BLaER1 treated with 17β-estradiol and CSF1 and Interleukin-3, amounts not matched to agents 10 nM and 100 nM (cell line): ENCODE measurements at regions not wholly inside any gene's neighbourhood (a gene's known extent, or its start where the extent isn't known, plus 50 kb on each side); places are given as distances from the start of the nearest gene placed in this dataset.
A peak's percentile ranks its signal among the peaks of the same experiment; 100 is the strongest.

Experiments used
- H3K27ac ChIP-seq, 11 experiments: shearing (Covaris generic); formaldehyde crosslinking; 2 replicates each; pipeline ENCODE4 v1.8.1; 2022
- H3K27me3 ChIP-seq, 11 experiments: shearing (Covaris generic); formaldehyde crosslinking; 2 replicates each; pipeline ENCODE4 v1.8.1; 2022
- H3K36me3 ChIP-seq, 11 experiments: shearing (Covaris generic); formaldehyde crosslinking; 2 replicates each; pipeline ENCODE4 v1.8.1; 2022
- H3K4me1 ChIP-seq, 10 experiments: shearing (Covaris generic); formaldehyde crosslinking; 2 replicates each; pipeline ENCODE4 v1.8.1; 2022
- H3K4me2 ChIP-seq, 11 experiments: shearing (Covaris generic); formaldehyde crosslinking; 2 replicates each; pipeline ENCODE4 v1.8.1; 2022
- H3K4me3 ChIP-seq, 10 experiments: shearing (Covaris generic); formaldehyde crosslinking; 2 replicates each; pipeline ENCODE4 v1.8.1; 2022
- H3K9ac ChIP-seq, 11 experiments: shearing (Covaris generic); formaldehyde crosslinking; 2 replicates each; pipeline ENCODE4 v1.8.1; 2022
- H3K9me3 ChIP-seq, 11 experiments: shearing (Covaris generic); formaldehyde crosslinking; replicated peaks in 1 of 11; 2 replicates each; pipeline ENCODE4 v1.8.1; 2022
- H4K20me1 ChIP-seq, 11 experiments: shearing (Covaris generic); formaldehyde crosslinking; 2 replicates each; pipeline ENCODE4 v1.8.1; 2022
- Cebpa-rat ChIP-seq, 11 experiments: shearing (Covaris generic); IDR thresholded peaks; 2 replicates each; pipeline ENCODE4 v1.8.1; 2022

- no peaks in the 10 kb centered on the region for H3K27me3 ChIP-seq
- no peak overlapping the region for H3K4me3 ChIP-seq
- H3K36me3 ChIP-seq = no peaks in the 10 kb centered on the region
- peak overlapping the region in 3 of 11 experiments; percentile 2 to 28 (median 14); a peak in 3 of 22 replicates for H3K9ac ChIP-seq
- TF ChIP-seq Cebpa-rat (IDR thresholded peaks at IDR 0.05) = no peak
- H3K9me3 ChIP-seq = peaks cover 0 to 12% (median 10%) of the 10 kb centered on the region in 11 experiments; a peak in 15 of 22 replicates
- peak overlapping the region; percentile 31 to 95 (median 86); a peak in 21 of 22 replicates for H3K4me2 ChIP-seq
- no peaks in the 10 kb centered on the region for H4K20me1 ChIP-seq
- H3K4me1 ChIP-seq = peaks cover 35 to 64% (median 58%) of the 10 kb centered on the region in 10 experiments
- H3K27ac ChIP-seq = peak overlapping the region in 4 of 11 experiments; percentile 0 to 57 (median 42); a peak in 2 of 22 replicates
Observed at GRCh38 chr14:101505236-101505970, 55.9 kb upstream of the DIO3 start.

- no peaks in the 10 kb centered on the region for H4K20me1 ChIP-seq
- no peaks in the 10 kb centered on the region for H3K36me3 ChIP-seq
- peak overlapping the region in 5 of 11 experiments; percentile 0 to 57 (median 40); a peak in 8 of 22 replicates for H3K27ac ChIP-seq
- H3K4me3 ChIP-seq = no peak overlapping the region
- H3K4me2 ChIP-seq = peak overlapping the region; percentile 6 to 95 (median 86); a peak in 20 of 22 replicates
- H3K27me3 ChIP-seq = no peaks in the 10 kb centered on the region
- peaks cover 0 to 12% (median 10%) of the 10 kb centered on the region in 11 experiments; a peak in 15 of 22 replicates for H3K9me3 ChIP-seq
- H3K4me1 ChIP-seq = peaks cover 36 to 74% (median 68%) of the 10 kb centered on the region in 10 experiments
- no peak for TF ChIP-seq Cebpa-rat (IDR thresholded peaks at IDR 0.05)
- H3K9ac ChIP-seq = peak overlapping the region in 6 of 11 experiments; percentile 8 to 40 (median 20); a peak in 5 of 22 replicates
Observed at GRCh38 chr14:101506211-101506925, 54.9 kb upstream of the DIO3 start.

GRCh38 chr14:101506926-101507835 lies 54.1 kb upstream of the DIO3 start:
- no peaks in the 10 kb centered on the region for H4K20me1 ChIP-seq
- TF ChIP-seq Cebpa-rat (IDR thresholded peaks at IDR 0.05) = no peak
- H3K4me2 ChIP-seq = peak overlapping the region; percentile 5 to 95 (median 86); a peak in 20 of 22 replicates
- peak overlapping the region in 3 of 11 experiments; percentile 35 to 61 (median 48); a peak in 3 of 22 replicates for H3K27ac ChIP-seq
- H3K4me1 ChIP-seq = peaks cover 44 to 82% (median 76%) of the 10 kb centered on the region in 10 experiments
- H3K9me3 ChIP-seq = peaks cover 0 to 12% (median 10%) of the 10 kb centered on the region in 11 experiments; a peak in 15 of 22 replicates
- H3K9ac ChIP-seq = peak overlapping the region in 4 of 11 experiments; percentile 12 to 40 (median 22); a peak in 3 of 22 replicates
- H3K27me3 ChIP-seq = no peaks in the 10 kb centered on the region
- H3K4me3 ChIP-seq = no peak overlapping the region
- H3K36me3 ChIP-seq = no peaks in the 10 kb centered on the region

- no peak overlapping the region for H3K4me3 ChIP-seq
- no peak for TF ChIP-seq Cebpa-rat (IDR thresholded peaks at IDR 0.05)
- peak overlapping the region in 3 of 11 experiments; percentile 32 to 61 (median 48); a peak in 2 of 22 replicates for H3K27ac ChIP-seq
- H3K4me1 ChIP-seq = peaks cover 50 to 88% (median 82%) of the 10 kb centered on the region in 10 experiments
- H3K36me3 ChIP-seq = no peaks in the 10 kb centered on the region
- H3K27me3 ChIP-seq = no peaks in the 10 kb centered on the region
- H3K4me2 ChIP-seq = peak overlapping the region in 10 of 11 experiments; percentile 26 to 95 (median 88); a peak in 18 of 22 replicates
- H3K9me3 ChIP-seq = peaks cover 0 to 12% (median 10%) of the 10 kb centered on the region in 11 experiments; a peak in 15 of 22 replicates
- no peaks in the 10 kb centered on the region for H4K20me1 ChIP-seq
- peak overlapping the region in 2 of 11 experiments; percentile 12 to 40; a peak in 1 of 22 replicates for H3K9ac ChIP-seq
Observed at GRCh38 chr14:101507836-101508150, 53.5 kb upstream of the DIO3 start.

- H3K9ac ChIP-seq = no peak overlapping the region
- H3K27me3 ChIP-seq = no peaks in the 10 kb centered on the region
- H3K36me3 ChIP-seq = no peaks in the 10 kb centered on the region
- peak overlapping the region; percentile 51 to 95 (median 86); a peak in 20 of 22 replicates for H3K4me2 ChIP-seq
- TF ChIP-seq Cebpa-rat (IDR thresholded peaks at IDR 0.05) = no peak
- H3K4me1 ChIP-seq = peaks cover 56 to 94% (median 88%) of the 10 kb centered on the region in 10 experiments
- no peaks in the 10 kb centered on the region for H4K20me1 ChIP-seq
- no peak overlapping the region for H3K4me3 ChIP-seq
- H3K9me3 ChIP-seq = peaks cover 0 to 10% (median 8%) of the 10 kb centered on the region in 11 experiments; a peak in 15 of 22 replicates
- H3K27ac ChIP-seq = peak overlapping the region in 4 of 11 experiments; percentile 8 to 61 (median 40); a peak in 6 of 22 replicates
Observed at GRCh38 chr14:101508196-101508947, 52.9 kb upstream of the DIO3 start.

- peak overlapping the region in 5 of 11 experiments; percentile 6 to 61 (median 32); a peak in 8 of 22 replicates for H3K27ac ChIP-seq
- no peaks in the 10 kb centered on the region for H4K20me1 ChIP-seq
- H3K4me3 ChIP-seq = no peak overlapping the region
- no peaks in the 10 kb centered on the region for H3K27me3 ChIP-seq
- TF ChIP-seq Cebpa-rat (IDR thresholded peaks at IDR 0.05) = no peak
- H3K4me1 ChIP-seq = peaks cover 64 to 100% (median 96%) of the 10 kb centered on the region in 10 experiments
- H3K36me3 ChIP-seq = no peaks in the 10 kb centered on the region
- H3K4me2 ChIP-seq = peak overlapping the region; percentile 51 to 95 (median 86)
- peaks cover 0 to 2% (median 0%) of the 10 kb centered on the region in 11 experiments; a peak in 6 of 22 replicates for H3K9me3 ChIP-seq
- H3K9ac ChIP-seq = no peak overlapping the region
Observed at GRCh38 chr14:101508948-101509729, 52.2 kb upstream of the DIO3 start.

GRCh38 chr14:101509730-101510371 lies 51.4 kb upstream of the DIO3 start:
- Histone ChIP-seq H3K9me3 (no peaks in the 10 kb centered on the region; a peak in 1 of 22 replicates), H4K20me1 (no peaks in the 10 kb centered on the region), H3K27ac (peak overlapping the region in 5 of 11 experiments; percentile 6 to 61 (median 32); a peak in 7 of 22 replicates), H3K4me3 (no peak overlapping the region), H3K9ac (no peak overlapping the region), H3K36me3 (no peaks in the 10 kb centered on the region), H3K4me1 (peaks cover 69 to 100% (median 100%) of the 10 kb centered on the region in 10 experiments), H3K27me3 (no peaks in the 10 kb centered on the region), H3K4me2 (peak overlapping the region; percentile 51 to 95 (median 86); a peak in 20 of 22 replicates)
- no peak for TF ChIP-seq Cebpa-rat (IDR thresholded peaks at IDR 0.05)
